B cell (primary cell): ENCODE measurements at regions not wholly inside any gene's neighbourhood (a gene's known extent, or its start where the extent isn't known, plus 50 kb on each side); places are given as distances from the start of the nearest gene placed in this dataset.

Source experiments
- EZH2 ChIP-seq: IDR thresholded peaks from 2 replicates; pipeline ENCODE4 v1.6.1; 2012; ENCODE audit warnings: borderline replicate concordance, low read depth, mild to moderate bottlenecking, moderate library complexity, low read length; ENCODE audit not compliant: insufficient read depth, poor library complexity, severe bottlenecking
- TF ChIP-seq, protein P1 (sequence below): fragments of 200-600 bp; IDR thresholded peaks from one replicate; pipeline ENCODE4 v1.8.0; 2022; ENCODE audit warnings: antibody characterized with exemption, mild to moderate bottlenecking

DNA sequence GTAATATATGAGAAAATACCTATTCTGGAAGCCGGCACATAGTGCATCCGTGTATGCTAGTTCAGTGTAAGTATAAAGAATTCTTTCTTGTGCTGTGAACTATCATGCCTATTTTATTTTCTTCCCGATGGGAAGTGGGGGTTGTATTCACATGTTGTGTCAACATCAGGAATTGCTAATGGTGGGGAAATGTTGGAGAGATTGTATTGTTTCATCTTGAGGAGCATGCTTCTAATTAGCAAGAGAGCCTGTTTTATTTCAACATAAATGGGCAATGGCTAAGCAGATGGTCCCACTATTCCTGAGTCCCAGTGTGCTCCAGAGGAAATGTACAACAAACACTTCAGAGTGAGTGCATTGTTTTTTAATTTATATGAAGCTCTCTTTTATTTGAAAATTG, 485.2 kb downstream of the PLPP3 start:
- TF ChIP-seq, protein P1, sequence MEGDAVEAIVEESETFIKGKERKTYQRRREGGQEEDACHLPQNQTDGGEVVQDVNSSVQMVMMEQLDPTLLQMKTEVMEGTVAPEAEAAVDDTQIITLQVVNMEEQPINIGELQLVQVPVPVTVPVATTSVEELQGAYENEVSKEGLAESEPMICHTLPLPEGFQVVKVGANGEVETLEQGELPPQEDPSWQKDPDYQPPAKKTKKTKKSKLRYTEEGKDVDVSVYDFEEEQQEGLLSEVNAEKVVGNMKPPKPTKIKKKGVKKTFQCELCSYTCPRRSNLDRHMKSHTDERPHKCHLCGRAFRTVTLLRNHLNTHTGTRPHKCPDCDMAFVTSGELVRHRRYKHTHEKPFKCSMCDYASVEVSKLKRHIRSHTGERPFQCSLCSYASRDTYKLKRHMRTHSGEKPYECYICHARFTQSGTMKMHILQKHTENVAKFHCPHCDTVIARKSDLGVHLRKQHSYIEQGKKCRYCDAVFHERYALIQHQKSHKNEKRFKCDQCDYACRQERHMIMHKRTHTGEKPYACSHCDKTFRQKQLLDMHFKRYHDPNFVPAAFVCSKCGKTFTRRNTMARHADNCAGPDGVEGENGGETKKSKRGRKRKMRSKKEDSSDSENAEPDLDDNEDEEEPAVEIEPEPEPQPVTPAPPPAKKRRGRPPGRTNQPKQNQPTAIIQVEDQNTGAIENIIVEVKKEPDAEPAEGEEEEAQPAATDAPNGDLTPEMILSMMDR = no peak
- TF ChIP-seq EZH2 = no peak
